A673 (cell line): ENCODE measurements at regions not wholly inside any gene's neighbourhood (a gene's known extent, or its start where the extent isn't known, plus 50 kb on each side); places are given as distances from the start of the nearest gene placed in this dataset.

Source experiments
- BruUV-seq: library from RNA; stranded (reverse); fragments of 400-500 nt; replicated peaks from 2 replicates; lab custom pipeline; 2021; lab: Mats Ljungman, UMichigan
- CTCF ChIA-PET: fragments of 300-600 bp; sonication (Branson Sonifier 250); formaldehyde crosslinking; loops from one replicate; lab custom pipeline; 2022; ENCODE audit warnings: antibody characterized with exemption; lab: Charles Lee
- POLR2A ChIA-PET: fragments of 300-600 bp; sonication (Branson Sonifier 250); formaldehyde crosslinking; loops from one replicate; lab custom pipeline; 2022; ENCODE audit warnings: antibody characterized with exemption; ENCODE audit not compliant: low non-redundant PET; lab: Charles Lee
- DNase-seq: peaks from one replicate; pipeline ENCODE4 v3.0.0-alpha.2; 2015; ENCODE audit warnings: low spot score
- H3K27ac ChIP-seq: fragments of 200-600 bp; sonication (generic); 2 replicates; pipeline ENCODE4 v1.5.1; 2016; ENCODE audit warnings: mixed run types, low read depth, mild to moderate bottlenecking, mixed read lengths, antibody characterized with exemption, low read length; ENCODE audit not compliant: poor library complexity, severe bottlenecking
- H3K27me3 ChIP-seq: fragments of 200-600 bp; sonication (generic); replicated peaks from 2 replicates; pipeline ENCODE4 v1.6.1; 2017; ENCODE audit warnings: mixed run types, low read depth, mild to moderate bottlenecking, mixed read lengths, antibody characterized with exemption, low read length; ENCODE audit not compliant: insufficient read depth, poor library complexity
- H3K36me3 ChIP-seq: fragments of 200-600 bp; sonication (generic); 2 replicates; pipeline ENCODE4 v1.6.1; 2016; ENCODE audit warnings: mixed run types, mild to moderate bottlenecking, mixed read lengths, antibody characterized with exemption, low read length; ENCODE audit not compliant: insufficient read depth, poor library complexity, severe bottlenecking
- H3K4me1 ChIP-seq: fragments of 200-600 bp; sonication (generic); 2 replicates; pipeline ENCODE4 v1.6.1; 2017; ENCODE audit warnings: mixed run types, mild to moderate bottlenecking, mixed read lengths, antibody characterized with exemption, low read length; ENCODE audit not compliant: insufficient read depth, poor library complexity, severe bottlenecking
- H3K4me3 ChIP-seq: fragments of 200-600 bp; sonication (generic); 2 replicates; pipeline ENCODE4 v1.5.1; 2016; ENCODE audit warnings: low read depth, mixed run types, mild to moderate bottlenecking, mixed read lengths, low read length; ENCODE audit not compliant: poor library complexity, severe bottlenecking
- H3K9me3 ChIP-seq: fragments of 200-600 bp; sonication (generic); 2 replicates; pipeline ENCODE4 v1.6.1; 2016; ENCODE audit warnings: mixed run types, low read depth, mild to moderate bottlenecking, mixed read lengths, antibody characterized with exemption, low read length; ENCODE audit not compliant: poor library complexity, severe bottlenecking
- EZH2 ChIP-seq: fragments of 200-600 bp; sonication (generic); IDR thresholded peaks from 2 replicates; pipeline ENCODE4 v1.6.1; 2017; ENCODE audit warnings: borderline replicate concordance, low read depth, mild to moderate bottlenecking, mixed read lengths, antibody characterized with exemption, low read length; ENCODE audit not compliant: poor library complexity, severe bottlenecking
- intact Hi-C: fragments of 100-400 bp; cut with micrococcal nuclease; formaldehyde crosslinking; loops from one replicate; pipeline ENCODE4 v1.10.0; 2022; ENCODE audit not compliant: unreplicated experiment
- TF ChIP-seq, protein P1 (sequence below): fragments of 300-800, 200-600 bp; sonication (generic); conservative IDR thresholded peaks from 2 replicates; pipeline ENCODE4 v1.5.1; 2017; ENCODE audit warnings: low read depth, mild to moderate bottlenecking, antibody characterized with exemption, low read length, moderate library complexity, mixed read lengths

DNA sequence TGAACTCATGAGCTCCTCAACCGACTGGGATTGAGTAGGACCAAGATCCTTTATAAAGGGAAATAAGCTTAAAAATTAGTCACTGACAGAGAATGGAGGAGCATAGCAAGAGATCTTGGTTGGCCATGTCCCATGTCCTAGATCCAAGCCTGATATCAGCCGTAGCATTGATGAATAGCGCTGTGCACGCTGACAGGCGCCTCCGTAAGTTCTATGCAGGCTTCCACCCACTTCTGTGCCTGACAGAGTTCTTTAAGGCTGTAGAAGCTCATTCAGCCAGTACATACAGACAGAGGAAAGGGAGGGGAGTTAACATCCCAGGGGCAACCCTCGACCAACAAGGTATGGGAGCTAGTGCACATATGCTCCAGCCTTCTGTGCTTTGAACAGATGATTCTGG is 251.7 kb upstream of the TBC1D5 start:
- no TSS peak for BruUV-seq
- TF ChIP-seq, protein P1, sequence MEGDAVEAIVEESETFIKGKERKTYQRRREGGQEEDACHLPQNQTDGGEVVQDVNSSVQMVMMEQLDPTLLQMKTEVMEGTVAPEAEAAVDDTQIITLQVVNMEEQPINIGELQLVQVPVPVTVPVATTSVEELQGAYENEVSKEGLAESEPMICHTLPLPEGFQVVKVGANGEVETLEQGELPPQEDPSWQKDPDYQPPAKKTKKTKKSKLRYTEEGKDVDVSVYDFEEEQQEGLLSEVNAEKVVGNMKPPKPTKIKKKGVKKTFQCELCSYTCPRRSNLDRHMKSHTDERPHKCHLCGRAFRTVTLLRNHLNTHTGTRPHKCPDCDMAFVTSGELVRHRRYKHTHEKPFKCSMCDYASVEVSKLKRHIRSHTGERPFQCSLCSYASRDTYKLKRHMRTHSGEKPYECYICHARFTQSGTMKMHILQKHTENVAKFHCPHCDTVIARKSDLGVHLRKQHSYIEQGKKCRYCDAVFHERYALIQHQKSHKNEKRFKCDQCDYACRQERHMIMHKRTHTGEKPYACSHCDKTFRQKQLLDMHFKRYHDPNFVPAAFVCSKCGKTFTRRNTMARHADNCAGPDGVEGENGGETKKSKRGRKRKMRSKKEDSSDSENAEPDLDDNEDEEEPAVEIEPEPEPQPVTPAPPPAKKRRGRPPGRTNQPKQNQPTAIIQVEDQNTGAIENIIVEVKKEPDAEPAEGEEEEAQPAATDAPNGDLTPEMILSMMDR = no peak
- TF ChIP-seq EZH2 = no peak
- H3K9me3 ChIP-seq = no peaks in the 10 kb centered on the region
- no peaks in the 10 kb centered on the region for H3K4me1 ChIP-seq
- no peak overlapping the region for H3K27ac ChIP-seq
- CTCF ChIA-PET = no interaction called here
- no peaks in the 10 kb centered on the region for H3K27me3 ChIP-seq
- H3K4me3 ChIP-seq = no peak overlapping the region
- POLR2A ChIA-PET = no interaction called here
- no peak for DNase-seq
- H3K36me3 ChIP-seq = no peaks in the 10 kb centered on the region
- intact Hi-C loops = loop anchor here (10.0 kb wide), 1 partner anchor 1969 kb away; no protein-coding TSS in a partner anchor

DNA sequence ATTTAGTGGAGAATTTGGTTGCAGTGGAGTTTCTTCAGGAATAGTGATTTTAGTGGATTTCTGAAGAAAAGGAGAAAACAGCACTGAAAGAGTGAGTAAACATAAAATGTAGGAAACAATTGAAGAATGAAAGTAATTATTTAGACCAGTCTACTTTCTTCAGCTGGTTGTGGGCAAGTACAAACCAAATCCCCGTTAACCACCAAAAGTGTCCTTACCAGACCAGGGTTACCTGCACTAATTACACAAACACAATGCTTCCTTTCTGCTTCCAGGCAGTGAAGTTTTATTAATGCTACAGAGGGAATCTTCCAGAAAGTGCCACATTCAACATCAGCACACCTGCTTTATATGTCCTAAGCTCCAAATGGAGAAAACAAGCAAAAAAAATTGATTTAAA is 248.0 kb upstream of the TBC1D5 start:
- H3K27ac ChIP-seq = no peak overlapping the region
- H3K27me3 ChIP-seq = no peaks in the 10 kb centered on the region
- H3K36me3 ChIP-seq = no peaks in the 10 kb centered on the region
- no peaks in the 10 kb centered on the region for H3K9me3 ChIP-seq
- DNase-seq = no peak
- no peak for TF ChIP-seq EZH2
- intact Hi-C loops = loop anchor here (10.0 kb wide), 1 partner anchor 1966 kb away; no protein-coding TSS in a partner anchor
- ChIA-PET CTCF (no interaction called here), POLR2A (no interaction called here)
- H3K4me3 ChIP-seq = no peak overlapping the region
- H3K4me1 ChIP-seq = no peaks in the 10 kb centered on the region
- BruUV-seq = no TSS peak

DNA sequence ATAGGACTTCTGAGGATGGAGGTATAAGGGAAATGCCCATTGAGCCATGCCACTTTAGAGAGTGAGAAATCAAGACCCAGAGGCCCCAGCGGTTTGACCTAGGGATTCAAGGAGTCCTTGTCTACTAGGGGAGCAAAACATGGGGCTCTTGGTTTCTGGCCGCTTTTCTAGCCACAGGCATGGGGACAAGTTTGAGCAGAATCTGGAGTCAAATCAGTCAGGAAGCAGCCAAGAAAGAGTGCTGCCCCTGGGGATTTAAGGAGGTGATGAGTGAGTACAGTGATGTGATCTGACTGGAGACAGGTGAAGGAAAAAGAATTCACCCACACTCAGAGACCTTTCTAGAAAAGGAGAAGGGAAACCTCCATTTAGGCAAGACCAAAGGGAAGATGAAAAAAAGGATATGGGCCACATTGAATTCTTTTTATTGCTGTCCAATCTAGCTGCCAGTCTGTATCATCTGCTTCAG is 244.0 kb upstream of the TBC1D5 start:
- H3K36me3 ChIP-seq = no peaks in the 10 kb centered on the region
- no peaks in the 10 kb centered on the region for H3K9me3 ChIP-seq
- H3K4me1 ChIP-seq = no peaks in the 10 kb centered on the region
- no TSS peak for BruUV-seq
- POLR2A ChIA-PET = no interaction called here
- H3K4me3 ChIP-seq = no peak overlapping the region
- no peak overlapping the region for H3K27ac ChIP-seq
- DNase-seq = no peak
- peaks cover 27% of the 10 kb centered on the region for H3K27me3 ChIP-seq
- intact Hi-C loops = no loop called here
- no peak for TF ChIP-seq EZH2
- TF ChIP-seq, protein P1 = no peak
- CTCF ChIA-PET = no interaction called here

DNA sequence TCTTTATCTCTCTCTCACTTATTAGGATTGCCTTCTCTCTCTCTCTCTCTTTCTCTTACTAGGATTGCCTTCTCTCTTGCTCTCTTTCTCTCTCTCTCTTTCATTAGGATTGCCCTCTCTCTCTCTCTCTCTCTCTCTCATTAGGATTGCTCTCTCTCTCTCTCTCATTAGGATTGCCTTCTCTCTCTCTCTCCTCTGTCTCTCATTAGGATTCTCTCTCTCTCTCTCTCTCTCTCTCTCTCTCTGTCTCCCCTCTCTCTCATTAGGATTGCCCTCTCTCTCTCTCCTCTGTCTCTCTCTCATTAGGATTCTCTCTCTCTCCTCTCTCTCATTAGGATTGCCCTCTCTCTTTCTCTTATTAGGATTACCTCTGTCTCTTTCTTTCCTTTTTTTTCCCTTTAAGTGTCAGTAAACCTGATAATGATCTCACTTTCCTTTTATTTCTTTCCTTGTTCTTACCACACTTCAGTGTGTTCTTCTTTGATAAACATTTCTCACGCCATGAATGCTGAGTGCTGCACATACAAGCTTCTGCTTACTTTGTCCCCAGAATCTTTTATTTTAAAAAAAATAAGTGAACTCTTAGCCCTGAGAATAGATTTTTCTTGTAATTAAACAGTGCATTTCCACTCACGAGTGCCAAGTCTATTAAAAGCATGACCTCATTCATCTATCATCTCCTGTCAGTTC is 243.4 kb upstream of the TBC1D5 start:
- Histone ChIP-seq H3K9me3 (no peaks in the 10 kb centered on the region), H3K27me3 (peaks cover 27% of the 10 kb centered on the region), H3K4me1 (no peaks in the 10 kb centered on the region), H3K36me3 (no peaks in the 10 kb centered on the region), H3K27ac (no peak overlapping the region), H3K4me3 (no peak overlapping the region)
- intact Hi-C loops = no loop called here
- DNase-seq = no peak
- ChIA-PET CTCF (no interaction called here), POLR2A (no interaction called here)
- TF ChIP-seq, protein P1 = no peak
- TF ChIP-seq EZH2 = no peak
- BruUV-seq = no TSS peak
